ENCODE measurements at regions not wholly inside any gene's neighbourhood (a gene's known extent, or its start where the extent isn't known, plus 50 kb on each side); places are given as distances from the start of the nearest gene placed in this dataset.

DNA sequence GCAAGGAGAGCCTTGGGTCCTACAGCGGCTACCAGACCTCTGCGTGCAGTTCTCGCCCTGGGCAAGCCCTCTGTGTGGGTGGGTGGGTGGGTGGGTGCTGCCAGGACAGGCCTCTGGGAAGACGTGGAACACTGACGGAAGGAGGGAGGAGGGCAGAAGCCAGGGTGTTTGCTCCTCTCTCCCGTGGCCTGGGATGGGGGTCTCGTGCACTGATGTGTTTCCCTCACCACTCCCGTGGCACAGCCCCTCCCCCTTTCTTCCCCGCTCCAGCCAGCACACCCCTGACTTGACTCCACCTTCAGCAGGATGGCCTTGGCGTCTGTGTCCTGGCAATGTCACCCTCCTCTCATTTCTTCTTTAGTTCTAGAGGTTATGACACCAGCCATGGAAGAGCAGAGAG is 130.0 kb downstream of the CDH26 start:
- Histone ChIP-seq H4K20me1 (ENCODE audit: insufficient read depth, low read length) (no peaks in the 10 kb centered on the region), H3K4me2 (ENCODE audit: low read length) (no peak overlapping the region), H3K4me1 (ENCODE audit: insufficient read depth, low read length, poor library complexity, severe bottlenecking) (no peaks in the 10 kb centered on the region), H3K27ac (ENCODE audit: low read depth, low read length, poor library complexity, severe bottlenecking) (no peak overlapping the region), H3K36me3 (ENCODE audit: insufficient read depth, low read length) (no peaks in the 10 kb centered on the region), H3K9me2 (ENCODE audit: insufficient read depth, low read length) (no peaks in the 10 kb centered on the region), H3K79me2 (ENCODE audit: insufficient read depth, low read depth, low read length) (no peaks in the 10 kb centered on the region), H3K4me3 (ENCODE audit: low read depth, low read length, poor library complexity, severe bottlenecking) (no peak overlapping the region), H2AFZ (ENCODE audit: low read length) (no peak overlapping the region), H3K9me3 (ENCODE audit: low read length) (no peaks in the 10 kb centered on the region)
- intact Hi-C loops (cut with micrococcal nuclease; ENCODE audit: unreplicated experiment): no loop called here
- ChIA-PET CTCF (ENCODE audit: unreplicated experiment) (no interaction called here), POLR2A (no interaction called here)
- no TSS peak for BruUV-seq (replicated peaks)
- TF ChIP-seq, protein P1, sequence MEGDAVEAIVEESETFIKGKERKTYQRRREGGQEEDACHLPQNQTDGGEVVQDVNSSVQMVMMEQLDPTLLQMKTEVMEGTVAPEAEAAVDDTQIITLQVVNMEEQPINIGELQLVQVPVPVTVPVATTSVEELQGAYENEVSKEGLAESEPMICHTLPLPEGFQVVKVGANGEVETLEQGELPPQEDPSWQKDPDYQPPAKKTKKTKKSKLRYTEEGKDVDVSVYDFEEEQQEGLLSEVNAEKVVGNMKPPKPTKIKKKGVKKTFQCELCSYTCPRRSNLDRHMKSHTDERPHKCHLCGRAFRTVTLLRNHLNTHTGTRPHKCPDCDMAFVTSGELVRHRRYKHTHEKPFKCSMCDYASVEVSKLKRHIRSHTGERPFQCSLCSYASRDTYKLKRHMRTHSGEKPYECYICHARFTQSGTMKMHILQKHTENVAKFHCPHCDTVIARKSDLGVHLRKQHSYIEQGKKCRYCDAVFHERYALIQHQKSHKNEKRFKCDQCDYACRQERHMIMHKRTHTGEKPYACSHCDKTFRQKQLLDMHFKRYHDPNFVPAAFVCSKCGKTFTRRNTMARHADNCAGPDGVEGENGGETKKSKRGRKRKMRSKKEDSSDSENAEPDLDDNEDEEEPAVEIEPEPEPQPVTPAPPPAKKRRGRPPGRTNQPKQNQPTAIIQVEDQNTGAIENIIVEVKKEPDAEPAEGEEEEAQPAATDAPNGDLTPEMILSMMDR (conservative IDR thresholded peaks at IDR 0.05; ENCODE audit: low read length): no peak
- no peak for TF ChIP-seq EZH2phosphoT487 (IDR thresholded peaks at IDR 0.05; ENCODE audit: borderline replicate concordance, low read depth, low read length)
- DNase-seq (ENCODE audit: low spot score): no peak

DNA sequence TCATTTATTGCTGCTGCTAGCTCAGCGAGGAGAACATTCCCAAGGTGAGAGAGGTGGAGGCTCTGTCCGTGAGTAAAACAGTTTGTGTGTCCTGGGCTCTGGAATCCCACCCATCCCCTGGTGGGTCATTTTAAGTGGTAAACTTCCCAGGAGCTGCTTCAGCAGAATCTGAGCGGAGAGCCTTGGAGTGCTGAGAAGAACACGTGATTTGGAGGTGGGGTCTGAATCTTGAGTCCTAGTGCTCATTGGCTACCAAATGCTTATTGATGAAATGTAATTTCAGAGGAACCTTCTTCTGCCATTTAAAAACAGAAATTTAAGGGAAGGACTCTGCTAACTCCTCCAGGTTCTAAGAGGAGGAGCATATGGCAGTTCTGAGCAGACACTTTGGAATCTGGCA is 132.4 kb downstream of the CDH26 start:
- Histone ChIP-seq H4K20me1 (ENCODE audit: insufficient read depth, low read length) (no peaks in the 10 kb centered on the region), H3K36me3 (ENCODE audit: insufficient read depth, low read length) (no peaks in the 10 kb centered on the region), H2AFZ (ENCODE audit: low read length) (no peak overlapping the region), H3K79me2 (ENCODE audit: insufficient read depth, low read depth, low read length) (no peaks in the 10 kb centered on the region), H3K4me1 (ENCODE audit: insufficient read depth, low read length, poor library complexity, severe bottlenecking) (no peaks in the 10 kb centered on the region), H3K27ac (ENCODE audit: low read depth, low read length, poor library complexity, severe bottlenecking) (no peak overlapping the region), H3K9me3 (ENCODE audit: low read length) (no peaks in the 10 kb centered on the region), H3K4me2 (ENCODE audit: low read length) (no peak overlapping the region), H3K4me3 (ENCODE audit: low read depth, low read length, poor library complexity, severe bottlenecking) (no peak overlapping the region), H3K9me2 (ENCODE audit: insufficient read depth, low read length) (no peaks in the 10 kb centered on the region)
- POLR2A ChIA-PET: interaction anchor here (0.6 kb wide), 1 partner anchor 282 kb away, joined by 10 read pairs; no protein-coding TSS in a partner anchor
- no TSS peak for BruUV-seq (replicated peaks)
- DNase-seq (ENCODE audit: low spot score): no peak
- TF ChIP-seq, protein P1 (conservative IDR thresholded peaks at IDR 0.05; ENCODE audit: low read length): no peak
- no peak for TF ChIP-seq EZH2phosphoT487 (IDR thresholded peaks at IDR 0.05; ENCODE audit: borderline replicate concordance, low read depth, low read length)
- intact Hi-C loops (cut with micrococcal nuclease; ENCODE audit: unreplicated experiment): no loop called here
- CTCF ChIA-PET (ENCODE audit: unreplicated experiment): no interaction called here

DNA sequence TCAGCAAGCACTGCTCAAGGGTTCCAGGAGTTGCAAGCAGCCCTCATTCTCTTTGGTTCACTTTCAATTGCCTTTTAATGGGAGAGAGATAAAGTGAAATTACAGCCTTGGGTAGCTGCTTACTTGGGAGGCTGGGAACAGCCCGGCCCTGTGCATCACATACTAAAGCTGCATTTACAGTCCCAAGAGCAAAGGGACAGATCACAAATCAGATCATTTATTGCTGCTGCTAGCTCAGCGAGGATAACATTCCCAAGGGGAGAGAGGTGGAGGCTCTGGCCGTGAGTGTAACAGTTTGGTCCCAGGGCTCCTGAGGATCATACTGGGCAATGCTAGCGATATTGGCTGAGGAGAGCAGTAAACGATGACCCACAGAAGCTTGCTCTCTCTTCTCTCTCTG is 133.1 kb downstream of the CDH26 start:
- Histone ChIP-seq H3K9me2 (ENCODE audit: insufficient read depth, low read length) (no peaks in the 10 kb centered on the region), H3K79me2 (ENCODE audit: insufficient read depth, low read depth, low read length) (no peaks in the 10 kb centered on the region), H2AFZ (ENCODE audit: low read length) (no peak overlapping the region), H3K36me3 (ENCODE audit: insufficient read depth, low read length) (no peaks in the 10 kb centered on the region), H4K20me1 (ENCODE audit: insufficient read depth, low read length) (no peaks in the 10 kb centered on the region), H3K9me3 (ENCODE audit: low read length) (no peaks in the 10 kb centered on the region), H3K4me2 (ENCODE audit: low read length) (no peak overlapping the region), H3K4me1 (ENCODE audit: insufficient read depth, low read length, poor library complexity, severe bottlenecking) (no peaks in the 10 kb centered on the region), H3K27ac (ENCODE audit: low read depth, low read length, poor library complexity, severe bottlenecking) (no peak overlapping the region), H3K4me3 (ENCODE audit: low read depth, low read length, poor library complexity, severe bottlenecking) (no peak overlapping the region)
- no peak for DNase-seq (ENCODE audit: low spot score)
- CTCF ChIA-PET (ENCODE audit: unreplicated experiment): no interaction called here
- BruUV-seq (replicated peaks): no TSS peak
- intact Hi-C loops (cut with micrococcal nuclease; ENCODE audit: unreplicated experiment): no loop called here
- POLR2A ChIA-PET: no interaction called here
- TF ChIP-seq, protein P1 (conservative IDR thresholded peaks at IDR 0.05; ENCODE audit: low read length): no peak
- no peak for TF ChIP-seq EZH2phosphoT487 (IDR thresholded peaks at IDR 0.05; ENCODE audit: borderline replicate concordance, low read depth, low read length)

Data from OCI-LY7 (cell line).